Trophoblast cell (in vitro differentiated cells and primary cell): ENCODE measurements at regions not wholly inside any gene's neighbourhood (a gene's known extent, or its start where the extent isn't known, plus 50 kb on each side); places are given as distances from the start of the nearest gene placed in this dataset.
A peak's percentile ranks its signal among the peaks of the same experiment; 100 is the strongest.

Source experiments
- DNase-seq, 2 donors: peaks; one replicate each; pipeline ENCODE4 v3.0.0-alpha.2; 2016
- H2AFZ ChIP-seq: 2 replicates; pipeline ENCODE4 v1.6.1; 2013; ENCODE audit warnings: low read length, moderate library complexity, mild to moderate bottlenecking; ENCODE audit not compliant: insufficient read depth, poor library complexity
- H2AK5ac ChIP-seq: 2 replicates; pipeline ENCODE4 v1.6.1; 2013; ENCODE audit warnings: mild to moderate bottlenecking, low read length
- H2BK120ac ChIP-seq: 2 replicates; pipeline ENCODE4 v1.6.1; 2013; ENCODE audit warnings: low read length, mild to moderate bottlenecking, moderate library complexity; ENCODE audit not compliant: insufficient read depth, poor library complexity
- H2BK12ac ChIP-seq: 2 replicates; pipeline ENCODE4 v1.6.1; 2013; ENCODE audit warnings: mild to moderate bottlenecking, low read length, moderate library complexity
- H2BK5ac ChIP-seq: 2 replicates; pipeline ENCODE4 v1.6.1; 2013; ENCODE audit warnings: low read length, low read depth, moderate library complexity, mild to moderate bottlenecking; ENCODE audit not compliant: poor library complexity
- H3K14ac ChIP-seq: 2 replicates; pipeline ENCODE4 v1.6.1; 2013; ENCODE audit warnings: mild to moderate bottlenecking, low read length
- H3K18ac ChIP-seq: 2 replicates; pipeline ENCODE4 v1.6.1; 2013; ENCODE audit warnings: mild to moderate bottlenecking, low read length
- H3K23ac ChIP-seq: 2 replicates; pipeline ENCODE4 v1.6.1; 2013; ENCODE audit warnings: low read length
- H3K27ac ChIP-seq: 2 replicates; pipeline ENCODE4 v1.5.1; 2013; ENCODE audit warnings: low read depth, mild to moderate bottlenecking, inconsistent platforms, low read length, moderate library complexity
- H3K27me3 ChIP-seq: 2 replicates; pipeline ENCODE4 v1.6.1; 2013; ENCODE audit warnings: inconsistent platforms, mild to moderate bottlenecking, low read length, moderate library complexity; ENCODE audit not compliant: insufficient read depth
- H3K36me3 ChIP-seq, 2 experiments: 1 replicate in 1 of 2; 2 replicates in 1 of 2; pipeline ENCODE4 v1.6.1; 2013; ENCODE audit warnings: low read length in 2 of 2, mild to moderate bottlenecking in 2 of 2, moderate library complexity in 1 of 2; ENCODE audit not compliant: insufficient read depth in 2 of 2, control insufficient read depth in 1 of 2
- H3K4ac ChIP-seq: 2 replicates; pipeline ENCODE4 v1.6.1; 2013; ENCODE audit warnings: low read depth, mild to moderate bottlenecking, low read length, moderate library complexity
- H3K4me1 ChIP-seq, 2 experiments: 1 replicate in 1 of 2; 2 replicates in 1 of 2; pipeline ENCODE4 v1.6.1; 2013; ENCODE audit warnings: low read length in 2 of 2, mild to moderate bottlenecking in 2 of 2, moderate library complexity in 1 of 2; ENCODE audit not compliant: insufficient read depth in 2 of 2, control insufficient read depth in 1 of 2
- H3K4me2 ChIP-seq: 2 replicates; pipeline ENCODE4 v1.6.1; 2013; ENCODE audit warnings: inconsistent platforms, mild to moderate bottlenecking, low read length, moderate library complexity
- H3K4me3 ChIP-seq: 2 replicates; pipeline ENCODE4 v1.5.1; 2013; ENCODE audit warnings: mild to moderate bottlenecking, low read depth, low read length, inconsistent platforms
- H3K79me1 ChIP-seq: one replicate; pipeline ENCODE4 v1.6.1; 2013; ENCODE audit warnings: low read length
- H3K79me2 ChIP-seq: 2 replicates; pipeline ENCODE4 v1.6.1; 2013; ENCODE audit warnings: low read length, mild to moderate bottlenecking; ENCODE audit not compliant: control insufficient read depth, insufficient read depth, poor library complexity
- H3K9ac ChIP-seq: 2 replicates; pipeline ENCODE4 v1.6.1; 2013; ENCODE audit warnings: mild to moderate bottlenecking, low read length
- H3K9me3 ChIP-seq: 2 replicates; pipeline ENCODE4 v1.6.1; 2013; ENCODE audit warnings: low read depth, mild to moderate bottlenecking, control low read depth, inconsistent platforms, low read length; ENCODE audit not compliant: insufficient read depth
- H4K12ac ChIP-seq: 2 replicates; pipeline ENCODE4 v1.6.1; 2013; ENCODE audit warnings: low read depth, mild to moderate bottlenecking, low read length, moderate library complexity
- H4K8ac ChIP-seq: 2 replicates; pipeline ENCODE4 v1.6.1; 2013; ENCODE audit warnings: low read depth, mild to moderate bottlenecking, low read length, moderate library complexity
- H4K91ac ChIP-seq: one replicate; pipeline ENCODE4 v1.6.1; 2013; ENCODE audit warnings: low read depth, mild to moderate bottlenecking, low read length, moderate library complexity
- WGBS: extraction: QIAGEN DNeasy Blood & Tissue Kit; methylation state at CpG from one replicate; pipeline ENCODE4 v1.1.7; 2013; ENCODE audit warnings: missing lambda C conversion rate; ENCODE audit not compliant: insufficient read length, insufficient coverage; ENCODE audit errors: extremely low coverage; 5-methylcytosine and 5-hydroxymethylcytosine counted together

- no peak overlapping the region for H3K4me3 ChIP-seq
- H4K8ac ChIP-seq: no peak overlapping the region
- no peaks in the 10 kb centered on the region for H3K4me1 ChIP-seq
- H3K14ac ChIP-seq: no peak overlapping the region
- no peak for DNase-seq
- no peaks in the 10 kb centered on the region for H3K27me3 ChIP-seq
- H3K23ac ChIP-seq: no peak overlapping the region
- no peaks in the 10 kb centered on the region for H3K79me2 ChIP-seq
- no peaks in the 10 kb centered on the region for H3K79me1 ChIP-seq
- H2AFZ ChIP-seq: no peak overlapping the region
- H2BK5ac ChIP-seq: no peak overlapping the region
- no peak overlapping the region for H2AK5ac ChIP-seq
- no peak overlapping the region for H3K27ac ChIP-seq
- H3K36me3 ChIP-seq: no peaks in the 10 kb centered on the region
- H4K12ac ChIP-seq: no peak overlapping the region
- H2BK12ac ChIP-seq: no peak overlapping the region
- no peak overlapping the region for H3K4ac ChIP-seq
- no peaks in the 10 kb centered on the region for H3K9me3 ChIP-seq
- WGBS: no CpG with 5 or more reads among the region's 3 CpGs
- H3K9ac ChIP-seq: no peak overlapping the region
- no peak overlapping the region for H3K18ac ChIP-seq
- no peak overlapping the region for H2BK120ac ChIP-seq
- H4K91ac ChIP-seq: no peak overlapping the region
- H3K4me2 ChIP-seq: no peak overlapping the region
These were observed 1322.9 kb downstream of the ARAP2 start for GRCh38 chr4:34921391-34921790.

- Histone ChIP-seq H3K18ac (no peak overlapping the region), H2BK5ac (no peak overlapping the region), H3K9me3 (no peaks in the 10 kb centered on the region), H3K4me2 (no peak overlapping the region), H2BK12ac (no peak overlapping the region), H3K79me1 (no peaks in the 10 kb centered on the region), H3K14ac (no peak overlapping the region), H2AFZ (no peak overlapping the region), H3K36me3 (no peaks in the 10 kb centered on the region), H3K4me3 (no peak overlapping the region), H3K9ac (no peak overlapping the region), H3K79me2 (no peaks in the 10 kb centered on the region), H3K23ac (no peak overlapping the region), H2AK5ac (no peak overlapping the region), H4K12ac (no peak overlapping the region), H4K8ac (no peak overlapping the region), H3K4ac (no peak overlapping the region), H2BK120ac (no peak overlapping the region), H4K91ac (no peak overlapping the region), H3K27ac (no peak overlapping the region), H3K27me3 (no peaks in the 10 kb centered on the region), H3K4me1 (no peaks in the 10 kb centered on the region)
- no CpG with 5 or more reads among the region's 2 CpGs for WGBS
- no peak for DNase-seq
These were observed 1322.0 kb downstream of the ARAP2 start for GRCh38 chr4:34922325-34922724.

GRCh38 chr4:34932591-34932990 lies 1311.7 kb downstream of the ARAP2 start:
- Histone ChIP-seq H3K23ac (no peak overlapping the region), H3K9me3 (no peaks in the 10 kb centered on the region), H4K12ac (no peak overlapping the region), H3K79me2 (no peaks in the 10 kb centered on the region), H3K4me3 (no peak overlapping the region), H3K18ac (no peak overlapping the region), H3K27me3 (no peaks in the 10 kb centered on the region), H2AFZ (no peak overlapping the region), H3K36me3 (no peaks in the 10 kb centered on the region), H3K4me2 (no peak overlapping the region), H2BK120ac (no peak overlapping the region), H3K9ac (no peak overlapping the region), H4K8ac (no peak overlapping the region), H3K4ac (no peak overlapping the region), H2BK12ac (no peak overlapping the region), H2AK5ac (no peak overlapping the region), H3K14ac (no peak overlapping the region), H3K79me1 (no peaks in the 10 kb centered on the region), H3K4me1 (no peaks in the 10 kb centered on the region), H2BK5ac (no peak overlapping the region), H3K27ac (no peak overlapping the region), H4K91ac (no peak overlapping the region)
- WGBS: no CpG with 5 or more reads among the region's 5 CpGs
- DNase-seq: peak; percentile 40 to 84

GRCh38 chr4:34935739-34936138 lies 1308.6 kb downstream of the ARAP2 start:
- no peaks in the 10 kb centered on the region for H3K9me3 ChIP-seq
- H4K8ac ChIP-seq: no peak overlapping the region
- no peak overlapping the region for H2BK5ac ChIP-seq
- H3K27me3 ChIP-seq: no peaks in the 10 kb centered on the region
- H3K18ac ChIP-seq: no peak overlapping the region
- no peaks in the 10 kb centered on the region for H3K4me1 ChIP-seq
- no peaks in the 10 kb centered on the region for H3K36me3 ChIP-seq
- no peak overlapping the region for H3K27ac ChIP-seq
- H3K4me2 ChIP-seq: no peak overlapping the region
- H3K79me1 ChIP-seq: no peaks in the 10 kb centered on the region
- no peak overlapping the region for H2AK5ac ChIP-seq
- H2BK12ac ChIP-seq: no peak overlapping the region
- no peak overlapping the region for H3K4me3 ChIP-seq
- no peak overlapping the region for H3K14ac ChIP-seq
- no peak overlapping the region for H3K4ac ChIP-seq
- no peak overlapping the region for H4K91ac ChIP-seq
- H3K23ac ChIP-seq: no peak overlapping the region
- WGBS: no CpG with 5 or more reads among the region's 1 CpG
- H3K79me2 ChIP-seq: no peaks in the 10 kb centered on the region
- H2BK120ac ChIP-seq: no peak overlapping the region
- no peak for DNase-seq
- no peak overlapping the region for H2AFZ ChIP-seq
- H4K12ac ChIP-seq: no peak overlapping the region
- no peak overlapping the region for H3K9ac ChIP-seq
